ENCODE measurements at regions not wholly inside any gene's neighbourhood (a gene's known extent, or its start where the extent isn't known, plus 50 kb on each side); places are given as distances from the start of the nearest gene placed in this dataset.

- intact Hi-C loops (cut with micrococcal nuclease): no loop called here
- no peak overlapping the region for H3K27ac Mint-ChIP-seq
- no peaks in the 10 kb centered on the region for H3K4me1 Mint-ChIP-seq (ENCODE audit: low read depth)
- ATAC-seq (no peak), DNase-seq (no peak)
- POLR2A ChIA-PET: no interaction called here
- CTCF ChIA-PET: no interaction called here
- no peak for TF ChIP-seq CTCF (IDR thresholded peaks at IDR 0.05)
- no peak overlapping the region for H3K4me3 Mint-ChIP-seq
- no peaks in the 10 kb centered on the region for H3K36me3 Mint-ChIP-seq (ENCODE audit: low read depth)
- H3K27me3 Mint-ChIP-seq: no peaks in the 10 kb centered on the region
- peaks cover 21% of the 10 kb centered on the region for H3K9me3 Mint-ChIP-seq
Observed at GRCh38 chr14:26888592-26888991, 290.8 kb upstream of the NOVA1 start.

DNA sequence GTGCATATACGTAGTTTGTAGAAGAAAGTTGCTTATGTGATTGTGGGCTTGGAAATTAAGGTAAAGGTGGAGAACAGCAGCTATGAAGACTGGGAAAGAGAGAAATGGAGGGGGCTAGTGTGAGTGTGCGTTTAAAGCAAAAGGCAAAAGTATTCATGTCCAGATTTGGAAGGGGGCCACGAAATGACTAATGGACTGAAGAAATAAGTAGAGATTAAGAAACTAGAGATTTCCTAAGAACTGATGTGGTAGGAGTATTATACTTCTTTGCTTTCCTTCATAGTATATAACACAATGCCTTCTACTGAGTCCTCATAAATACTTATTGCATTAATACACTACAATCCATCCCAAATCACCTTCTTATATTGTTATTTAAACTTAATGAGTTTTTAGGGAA, 298.6 kb upstream of the NOVA1 start:
- peaks cover 18% of the 10 kb centered on the region for H3K9me3 Mint-ChIP-seq
- no peak overlapping the region for H3K4me3 Mint-ChIP-seq
- intact Hi-C loops (cut with micrococcal nuclease): no loop called here
- H3K27me3 Mint-ChIP-seq: no peaks in the 10 kb centered on the region
- TF ChIP-seq CTCF (IDR thresholded peaks at IDR 0.05): no peak
- no peaks in the 10 kb centered on the region for H3K36me3 Mint-ChIP-seq (ENCODE audit: low read depth)
- no peak overlapping the region for H3K27ac Mint-ChIP-seq
- POLR2A ChIA-PET: no interaction called here
- DNase-seq (no peak), ATAC-seq (no peak)
- CTCF ChIA-PET: no interaction called here
- H3K4me1 Mint-ChIP-seq (ENCODE audit: low read depth): no peaks in the 10 kb centered on the region

DNA sequence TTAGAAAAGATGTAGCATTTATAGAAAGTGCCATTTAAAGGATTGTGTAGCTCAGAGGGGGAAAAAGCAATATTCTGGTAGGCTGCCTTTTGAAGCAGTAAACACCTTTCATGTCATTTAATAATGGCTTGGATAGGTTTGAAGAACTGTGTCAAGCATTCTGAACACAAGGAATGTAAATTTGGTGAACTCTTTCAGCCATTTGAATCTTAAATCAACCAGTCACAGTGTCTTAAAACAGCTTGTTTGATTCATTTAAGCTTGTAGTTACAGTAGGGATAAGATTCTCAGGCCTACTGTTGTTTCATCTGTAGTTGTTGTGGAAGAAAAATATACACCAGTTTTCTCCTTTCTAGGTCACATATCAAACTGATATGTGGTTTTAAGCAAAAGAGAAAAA, 299.4 kb upstream of the NOVA1 start:
- ChIA-PET CTCF (no interaction called here), POLR2A (no interaction called here)
- Mint-ChIP-seq H3K4me1 (ENCODE audit: low read depth) (no peaks in the 10 kb centered on the region), H3K27me3 (no peaks in the 10 kb centered on the region), H3K36me3 (ENCODE audit: low read depth) (no peaks in the 10 kb centered on the region), H3K9me3 (peaks cover 18% of the 10 kb centered on the region), H3K4me3 (no peak overlapping the region), H3K27ac (no peak overlapping the region)
- ATAC-seq (no peak), DNase-seq (no peak)
- no peak for TF ChIP-seq CTCF (IDR thresholded peaks at IDR 0.05)
- intact Hi-C loops (cut with micrococcal nuclease): no loop called here

DNA sequence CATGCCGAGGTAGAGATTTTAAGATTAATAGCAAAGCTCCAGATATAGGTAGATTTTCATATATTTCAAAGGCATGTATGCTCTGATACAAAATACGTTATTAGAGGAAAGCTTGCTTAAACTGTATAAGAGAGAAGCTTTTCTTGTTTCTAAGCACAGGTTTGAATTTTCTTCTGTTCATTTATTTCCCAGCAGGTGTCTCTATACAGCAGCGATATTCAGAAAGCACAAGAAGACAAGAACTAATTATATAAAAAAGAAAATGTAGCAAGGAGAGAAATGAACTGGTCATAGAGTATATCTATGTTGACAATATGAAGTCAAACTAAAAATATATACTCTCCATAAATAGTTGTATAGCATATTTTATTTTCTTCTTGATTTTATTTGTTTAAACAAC, 307.4 kb upstream of the NOVA1 start:
- CTCF ChIA-PET: no interaction called here
- no peaks in the 10 kb centered on the region for H3K36me3 Mint-ChIP-seq (ENCODE audit: low read depth)
- no peak overlapping the region for H3K4me3 Mint-ChIP-seq
- peaks cover 13% of the 10 kb centered on the region for H3K9me3 Mint-ChIP-seq
- ATAC-seq (no peak), DNase-seq (no peak)
- H3K27ac Mint-ChIP-seq: no peak overlapping the region
- POLR2A ChIA-PET: no interaction called here
- intact Hi-C loops (cut with micrococcal nuclease): no loop called here
- no peak for TF ChIP-seq CTCF (IDR thresholded peaks at IDR 0.05)
- H3K4me1 Mint-ChIP-seq (ENCODE audit: low read depth): no peaks in the 10 kb centered on the region
- no peaks in the 10 kb centered on the region for H3K27me3 Mint-ChIP-seq

DNA sequence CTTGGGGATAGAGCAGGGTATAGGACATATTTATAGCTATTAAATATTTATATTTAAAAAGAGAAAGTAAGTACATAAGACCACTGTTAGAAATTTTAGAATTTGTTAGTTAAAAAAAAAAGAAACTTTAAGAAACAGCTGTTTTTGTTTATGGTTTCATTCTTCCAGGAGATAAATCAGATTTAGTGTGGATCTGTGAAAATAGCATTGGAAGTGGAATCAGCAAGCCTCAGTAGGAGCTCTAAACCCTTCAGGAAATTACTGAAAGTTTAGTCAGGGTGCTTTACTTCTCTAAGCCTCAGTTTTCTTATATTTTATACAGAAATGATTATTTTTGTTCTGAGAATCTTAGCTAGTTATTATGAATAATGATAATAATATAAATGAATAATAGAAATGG, 316.0 kb upstream of the NOVA1 start:
- ATAC-seq (no peak), DNase-seq (no peak)
- H3K4me1 Mint-ChIP-seq (ENCODE audit: low read depth): no peaks in the 10 kb centered on the region
- no peaks in the 10 kb centered on the region for H3K27me3 Mint-ChIP-seq
- no peak overlapping the region for H3K27ac Mint-ChIP-seq
- POLR2A ChIA-PET: no interaction called here
- H3K9me3 Mint-ChIP-seq: peaks cover 9% of the 10 kb centered on the region
- no peaks in the 10 kb centered on the region for H3K36me3 Mint-ChIP-seq (ENCODE audit: low read depth)
- intact Hi-C loops (cut with micrococcal nuclease): no loop called here
- CTCF ChIA-PET: no interaction called here
- H3K4me3 Mint-ChIP-seq: no peak overlapping the region
- no peak for TF ChIP-seq CTCF (IDR thresholded peaks at IDR 0.05)

All from activated CD8-positive, alpha-beta T cell treated with anti-CD3 and anti-CD28 coated beads for 36 hours (primary cell).